ENCODE measurements at regions not wholly inside any gene's neighbourhood (a gene's known extent, or its start where the extent isn't known, plus 50 kb on each side); places are given as distances from the start of the nearest gene placed in this dataset.

DNA sequence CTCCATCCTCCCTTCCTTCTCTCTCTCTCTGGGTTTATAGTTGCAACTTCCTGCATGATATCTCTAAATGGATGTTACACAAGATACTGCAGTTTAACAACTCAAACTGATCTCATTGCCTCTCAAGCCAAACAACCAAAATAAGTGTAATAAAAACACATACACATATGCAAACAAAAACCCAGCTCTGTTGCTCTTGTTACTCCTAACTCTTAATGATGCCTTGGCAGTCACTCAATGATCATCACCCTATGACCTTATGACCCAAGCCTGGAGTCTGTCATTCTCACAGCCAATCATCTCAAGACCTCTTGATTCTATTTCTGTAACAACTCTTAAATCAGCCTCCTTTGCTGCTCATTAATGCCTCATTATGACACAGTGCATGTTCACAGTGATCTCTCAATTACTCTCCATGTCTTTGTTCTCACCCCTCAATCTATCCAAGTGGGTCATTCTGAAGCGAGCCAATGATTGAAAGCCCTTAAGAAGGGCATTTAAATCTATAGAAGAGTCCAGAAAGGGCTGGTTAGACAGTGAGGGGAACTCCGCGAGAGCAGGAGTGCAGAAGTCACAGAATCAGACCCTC lies 210.9 kb downstream of the INHBA start:
- Histone ChIP-seq H3K27me3 (ENCODE audit: low read depth) (no peaks in the 10 kb centered on the region), H3K4me1 (no peaks in the 10 kb centered on the region), H3K27ac (no peak overlapping the region), H3K36me3 (no peaks in the 10 kb centered on the region), H3K4me3 (no peak overlapping the region), H3K9me3 (no peaks in the 10 kb centered on the region)
- intact Hi-C loops (cut with DNase I): no loop called here
- ATAC-seq: no peak
- TF ChIP-seq, protein P1, sequence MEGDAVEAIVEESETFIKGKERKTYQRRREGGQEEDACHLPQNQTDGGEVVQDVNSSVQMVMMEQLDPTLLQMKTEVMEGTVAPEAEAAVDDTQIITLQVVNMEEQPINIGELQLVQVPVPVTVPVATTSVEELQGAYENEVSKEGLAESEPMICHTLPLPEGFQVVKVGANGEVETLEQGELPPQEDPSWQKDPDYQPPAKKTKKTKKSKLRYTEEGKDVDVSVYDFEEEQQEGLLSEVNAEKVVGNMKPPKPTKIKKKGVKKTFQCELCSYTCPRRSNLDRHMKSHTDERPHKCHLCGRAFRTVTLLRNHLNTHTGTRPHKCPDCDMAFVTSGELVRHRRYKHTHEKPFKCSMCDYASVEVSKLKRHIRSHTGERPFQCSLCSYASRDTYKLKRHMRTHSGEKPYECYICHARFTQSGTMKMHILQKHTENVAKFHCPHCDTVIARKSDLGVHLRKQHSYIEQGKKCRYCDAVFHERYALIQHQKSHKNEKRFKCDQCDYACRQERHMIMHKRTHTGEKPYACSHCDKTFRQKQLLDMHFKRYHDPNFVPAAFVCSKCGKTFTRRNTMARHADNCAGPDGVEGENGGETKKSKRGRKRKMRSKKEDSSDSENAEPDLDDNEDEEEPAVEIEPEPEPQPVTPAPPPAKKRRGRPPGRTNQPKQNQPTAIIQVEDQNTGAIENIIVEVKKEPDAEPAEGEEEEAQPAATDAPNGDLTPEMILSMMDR (IDR thresholded peaks at IDR 0.05): no peak
- no peak for DNase-seq

- H3K27ac ChIP-seq: no peak overlapping the region
- no peak overlapping the region for H3K4me3 ChIP-seq
- ATAC-seq (no peak), DNase-seq (no peak)
- intact Hi-C loops (cut with DNase I): no loop called here
- TF ChIP-seq, protein P1 (IDR thresholded peaks at IDR 0.05): no peak
- H3K36me3 ChIP-seq: no peaks in the 10 kb centered on the region
- no peaks in the 10 kb centered on the region for H3K9me3 ChIP-seq
- no peaks in the 10 kb centered on the region for H3K4me1 ChIP-seq
- no peaks in the 10 kb centered on the region for H3K27me3 ChIP-seq (ENCODE audit: low read depth)
Measured at GRCh38 chr7:41491308-41491707, 211.6 kb downstream of the INHBA start.

DNA sequence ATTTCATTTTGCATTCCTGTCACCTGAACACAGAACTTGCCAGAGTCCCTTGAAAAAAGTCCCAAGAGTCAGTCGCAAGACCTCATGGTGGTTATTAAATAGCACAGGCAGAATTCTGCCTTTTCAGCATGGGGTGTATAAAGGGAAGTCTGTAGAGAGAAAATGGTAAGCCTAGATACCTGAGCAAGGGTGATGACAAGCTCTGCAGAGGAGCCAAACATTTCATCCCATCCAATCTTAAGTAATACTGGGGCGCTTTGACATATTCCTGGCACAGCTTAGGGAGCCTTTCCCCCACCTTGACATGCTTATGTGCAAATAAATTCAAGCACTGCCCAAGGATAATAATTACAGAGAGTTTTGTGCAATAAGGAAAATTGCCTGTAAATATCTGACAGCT lies 213.0 kb downstream of the INHBA start:
- no peak for ATAC-seq

GRCh38 chr7:41487229-41487940 lies 215.5 kb downstream of the INHBA start:
- no peaks in the 10 kb centered on the region for H3K27me3 ChIP-seq (ENCODE audit: low read depth)
- DNase-seq: no peak
- no peaks in the 10 kb centered on the region for H3K36me3 ChIP-seq
- TF ChIP-seq, protein P1 (IDR thresholded peaks at IDR 0.05): no peak
- H3K4me1 ChIP-seq: no peaks in the 10 kb centered on the region
- H3K27ac ChIP-seq: no peak overlapping the region
- ATAC-seq: no peak
- intact Hi-C loops (cut with DNase I): no loop called here
- no peak overlapping the region for H3K4me3 ChIP-seq
- H3K9me3 ChIP-seq: no peaks in the 10 kb centered on the region

More for the DNA sequence above, 213.0 kb downstream of the INHBA start:
- H3K36me3 ChIP-seq: no peaks in the 10 kb centered on the region
- no peaks in the 10 kb centered on the region for H3K9me3 ChIP-seq
- no peaks in the 10 kb centered on the region for H3K4me1 ChIP-seq
- no peaks in the 10 kb centered on the region for H3K27me3 ChIP-seq (ENCODE audit: low read depth)
- H3K4me3 ChIP-seq: no peak overlapping the region
- intact Hi-C loops (cut with DNase I): no loop called here
- TF ChIP-seq, protein P1 (IDR thresholded peaks at IDR 0.05): no peak
- no peak for DNase-seq
- no peak overlapping the region for H3K27ac ChIP-seq

- DNase-seq (no peak), ATAC-seq (no peak)
- H3K9me3 ChIP-seq: no peaks in the 10 kb centered on the region
- no peak overlapping the region for H3K4me3 ChIP-seq
- H3K36me3 ChIP-seq: no peaks in the 10 kb centered on the region
- intact Hi-C loops (cut with DNase I): no loop called here
- no peaks in the 10 kb centered on the region for H3K4me1 ChIP-seq
- TF ChIP-seq, protein P1 (IDR thresholded peaks at IDR 0.05): no peak
- no peak overlapping the region for H3K27ac ChIP-seq
- H3K27me3 ChIP-seq (ENCODE audit: low read depth): no peaks in the 10 kb centered on the region
Measured at GRCh38 chr7:41481353-41481752, 221.5 kb downstream of the INHBA start.
